Astrocyte (in vitro differentiated cells and primary cell): ENCODE measurements at regions not wholly inside any gene's neighbourhood (a gene's known extent, or its start where the extent isn't known, plus 50 kb on each side); places are given as distances from the start of the nearest gene placed in this dataset.

Experiments
- DNase-seq: peaks from one replicate; pipeline ENCODE4 v3.0.0-alpha.2; 2010; ENCODE audit warnings: low read depth
- FAIRE-seq: peaks from 2 replicates; lab custom pipeline; 2011; peaks lifted over from hg19 to GRCh38; lab: Jason Lieb, UNC
- H2AFZ ChIP-seq: 2 replicates; pipeline ENCODE4 v1.6.0; 2012; ENCODE audit warnings: low read depth, low read length, inconsistent platforms
- H3K27ac ChIP-seq: 2 replicates; pipeline ENCODE4 v1.5.1; 2011; ENCODE audit warnings: low read depth, low read length, inconsistent platforms
- H3K27me3 ChIP-seq: 2 replicates; pipeline ENCODE4 v1.6.0; 2011; ENCODE audit warnings: low read length, inconsistent platforms; ENCODE audit not compliant: insufficient read depth
- H3K36me3 ChIP-seq: 2 replicates; pipeline ENCODE4 v1.5.1; 2011; ENCODE audit warnings: low read length, inconsistent platforms; ENCODE audit not compliant: insufficient read depth
- H3K4me1 ChIP-seq: 2 replicates; pipeline ENCODE4 v1.5.1; 2011; ENCODE audit warnings: low read length, inconsistent platforms; ENCODE audit not compliant: insufficient read depth
- H3K4me2 ChIP-seq: 2 replicates; pipeline ENCODE4 v1.6.0; 2012; ENCODE audit warnings: low read length, inconsistent platforms
- H3K4me3 ChIP-seq: 2 replicates; pipeline ENCODE4 v1.5.1; 2011; ENCODE audit warnings: low read depth, mild to moderate bottlenecking, low read length, inconsistent platforms; ENCODE audit not compliant: insufficient read depth
- H3K79me2 ChIP-seq: 2 replicates; pipeline ENCODE4 v1.6.0; 2012; ENCODE audit warnings: mild to moderate bottlenecking, low read length, inconsistent platforms; ENCODE audit not compliant: insufficient read depth
- H3K9ac ChIP-seq: 2 replicates; pipeline ENCODE4 v1.6.0; 2012; ENCODE audit warnings: mild to moderate bottlenecking, low read length, inconsistent platforms
- H3K9me3 ChIP-seq: 2 replicates; pipeline ENCODE4 v1.5.1; 2012; ENCODE audit warnings: low read depth, mild to moderate bottlenecking, low read length, inconsistent platforms; ENCODE audit not compliant: insufficient read depth
- H4K20me1 ChIP-seq: 2 replicates; pipeline ENCODE4 v1.6.0; 2012; ENCODE audit warnings: low read length, inconsistent platforms; ENCODE audit not compliant: insufficient read depth
- H3K27ac Mint-ChIP-seq: one replicate; pipeline ENCODE4 v1.8.0; 2021; ENCODE audit warnings: mild to moderate bottlenecking, mixed read lengths; ENCODE audit not compliant: unreplicated experiment
- H3K27me3 Mint-ChIP-seq: one replicate; pipeline ENCODE4 v1.8.0; 2021; ENCODE audit warnings: low read depth, mixed read lengths; ENCODE audit not compliant: unreplicated experiment
- H3K36me3 Mint-ChIP-seq: one replicate; pipeline ENCODE4 v1.8.0; 2021; ENCODE audit warnings: low read depth, mixed read lengths; ENCODE audit not compliant: unreplicated experiment
- H3K4me1 Mint-ChIP-seq: one replicate; pipeline ENCODE4 v1.8.0; 2021; ENCODE audit warnings: low read depth, mixed read lengths; ENCODE audit not compliant: unreplicated experiment
- H3K4me3 Mint-ChIP-seq: one replicate; pipeline ENCODE4 v1.8.0; 2021; ENCODE audit warnings: mild to moderate bottlenecking, moderate library complexity, mixed read lengths; ENCODE audit not compliant: unreplicated experiment
- H3K9me3 Mint-ChIP-seq: one replicate; pipeline ENCODE4 v1.8.0; 2021; ENCODE audit warnings: mild to moderate bottlenecking, mixed read lengths; ENCODE audit not compliant: unreplicated experiment
- EZH2 ChIP-seq: IDR thresholded peaks from 2 replicates; pipeline ENCODE4 v1.6.1; 2012; ENCODE audit warnings: mild to moderate bottlenecking, low read length, inconsistent platforms; ENCODE audit not compliant: insufficient read depth
- TF ChIP-seq, protein P1 (sequence below): IDR thresholded peaks from 2 replicates; pipeline ENCODE4 v1.5.1; 2011; ENCODE audit warnings: low read depth, mild to moderate bottlenecking, inconsistent platforms, low read length, moderate library complexity; ENCODE audit not compliant: insufficient read depth

DNA sequence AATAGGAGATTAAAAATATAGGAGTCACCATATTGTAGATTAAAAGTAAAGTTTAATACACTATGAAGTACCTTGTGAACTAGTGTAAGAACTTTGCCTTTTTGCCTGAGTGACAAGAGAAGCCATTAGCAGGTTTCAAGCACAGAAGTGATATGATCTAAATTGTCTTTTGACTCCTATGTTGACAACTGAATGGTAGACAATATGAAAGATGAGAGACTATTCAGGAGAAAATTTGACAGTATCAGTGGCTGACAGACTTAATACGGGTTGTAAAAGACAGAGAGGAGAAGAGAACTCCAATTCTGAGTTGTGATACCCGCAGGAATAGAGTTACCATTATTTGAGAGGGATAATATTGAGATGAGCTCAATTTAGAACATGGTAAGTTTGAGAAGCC is 1259.8 kb downstream of the PCDH7 start:
- no peak overlapping the region for H2AFZ ChIP-seq
- Mint-ChIP-seq H3K36me3 (no peaks in the 10 kb centered on the region), H3K27me3 (no peaks in the 10 kb centered on the region), H3K9me3 (no peaks in the 10 kb centered on the region), H3K4me3 (no peak overlapping the region), H3K27ac (no peak overlapping the region), H3K4me1 (no peaks in the 10 kb centered on the region)
- FAIRE-seq, result no peak
- TF ChIP-seq, protein P1, sequence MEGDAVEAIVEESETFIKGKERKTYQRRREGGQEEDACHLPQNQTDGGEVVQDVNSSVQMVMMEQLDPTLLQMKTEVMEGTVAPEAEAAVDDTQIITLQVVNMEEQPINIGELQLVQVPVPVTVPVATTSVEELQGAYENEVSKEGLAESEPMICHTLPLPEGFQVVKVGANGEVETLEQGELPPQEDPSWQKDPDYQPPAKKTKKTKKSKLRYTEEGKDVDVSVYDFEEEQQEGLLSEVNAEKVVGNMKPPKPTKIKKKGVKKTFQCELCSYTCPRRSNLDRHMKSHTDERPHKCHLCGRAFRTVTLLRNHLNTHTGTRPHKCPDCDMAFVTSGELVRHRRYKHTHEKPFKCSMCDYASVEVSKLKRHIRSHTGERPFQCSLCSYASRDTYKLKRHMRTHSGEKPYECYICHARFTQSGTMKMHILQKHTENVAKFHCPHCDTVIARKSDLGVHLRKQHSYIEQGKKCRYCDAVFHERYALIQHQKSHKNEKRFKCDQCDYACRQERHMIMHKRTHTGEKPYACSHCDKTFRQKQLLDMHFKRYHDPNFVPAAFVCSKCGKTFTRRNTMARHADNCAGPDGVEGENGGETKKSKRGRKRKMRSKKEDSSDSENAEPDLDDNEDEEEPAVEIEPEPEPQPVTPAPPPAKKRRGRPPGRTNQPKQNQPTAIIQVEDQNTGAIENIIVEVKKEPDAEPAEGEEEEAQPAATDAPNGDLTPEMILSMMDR, result no peak
- no peak for TF ChIP-seq EZH2
- H3K4me1 ChIP-seq, result no peaks in the 10 kb centered on the region
- no peak overlapping the region for H3K4me3 ChIP-seq
- no peaks in the 10 kb centered on the region for H4K20me1 ChIP-seq
- H3K9me3 ChIP-seq, result no peaks in the 10 kb centered on the region
- H3K36me3 ChIP-seq, result no peaks in the 10 kb centered on the region
- no peaks in the 10 kb centered on the region for H3K79me2 ChIP-seq
- no peak for DNase-seq
- H3K9ac ChIP-seq, result no peak overlapping the region
- no peak overlapping the region for H3K27ac ChIP-seq
- H3K4me2 ChIP-seq, result no peak overlapping the region
- no peaks in the 10 kb centered on the region for H3K27me3 ChIP-seq

DNA sequence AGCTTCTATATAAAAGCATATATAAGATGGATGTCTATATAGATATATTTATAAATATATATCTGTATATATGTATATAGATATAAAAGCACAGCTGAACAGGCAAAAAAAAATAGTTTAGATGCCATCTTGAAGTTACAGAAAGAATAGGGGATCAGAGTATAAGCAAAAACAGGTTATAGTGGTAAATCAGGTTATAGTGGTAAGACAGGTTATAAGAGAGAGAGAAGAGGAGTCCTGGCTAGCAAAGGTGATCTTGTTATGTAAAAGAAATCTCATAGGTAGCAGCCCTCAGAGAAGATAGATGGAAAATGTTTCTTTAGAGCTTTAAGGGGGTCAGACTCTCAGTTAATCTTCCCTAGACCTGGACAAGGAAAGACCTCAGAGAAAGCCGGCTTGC is 1263.1 kb downstream of the PCDH7 start:
- no peaks in the 10 kb centered on the region for H3K9me3 ChIP-seq
- H4K20me1 ChIP-seq, result no peaks in the 10 kb centered on the region
- H3K9me3 Mint-ChIP-seq, result no peaks in the 10 kb centered on the region
- no peaks in the 10 kb centered on the region for H3K36me3 ChIP-seq
- no peaks in the 10 kb centered on the region for H3K27me3 Mint-ChIP-seq
- TF ChIP-seq, protein P1, result no peak
- no peak for TF ChIP-seq EZH2
- H3K4me3 Mint-ChIP-seq, result no peak overlapping the region
- no peaks in the 10 kb centered on the region for H3K4me1 ChIP-seq
- H2AFZ ChIP-seq, result no peak overlapping the region
- H3K27me3 ChIP-seq, result no peaks in the 10 kb centered on the region
- H3K36me3 Mint-ChIP-seq, result no peaks in the 10 kb centered on the region
- H3K4me2 ChIP-seq, result no peak overlapping the region
- no peak for DNase-seq
- H3K27ac ChIP-seq, result no peak overlapping the region
- H3K79me2 ChIP-seq, result no peaks in the 10 kb centered on the region
- H3K4me1 Mint-ChIP-seq, result no peaks in the 10 kb centered on the region
- H3K4me3 ChIP-seq, result no peak overlapping the region
- H3K27ac Mint-ChIP-seq, result no peak overlapping the region
- no peak overlapping the region for H3K9ac ChIP-seq
- FAIRE-seq, result no peak

DNA sequence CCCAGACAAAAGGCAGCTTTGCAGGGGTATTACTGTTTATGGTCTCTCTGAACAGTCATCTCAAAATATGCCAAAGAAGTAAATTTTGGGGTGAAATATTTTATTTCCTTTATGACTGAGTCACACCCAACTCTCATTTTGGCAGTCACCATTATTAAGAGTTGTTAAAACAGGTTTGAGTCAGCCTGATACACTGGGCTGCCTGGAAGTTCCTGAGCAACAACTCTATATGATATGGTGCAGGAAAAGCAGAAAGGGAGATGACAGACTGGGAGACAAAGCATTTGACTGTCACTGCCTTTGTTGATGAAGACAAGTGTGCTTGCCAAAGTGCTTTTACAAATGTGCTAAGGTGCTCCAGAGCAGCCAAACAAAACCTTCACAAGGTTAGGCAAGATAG is 1263.5 kb downstream of the PCDH7 start:
- Histone ChIP-seq H2AFZ (no peak overlapping the region), H3K27me3 (no peaks in the 10 kb centered on the region), H3K9ac (no peak overlapping the region), H3K27ac (no peak overlapping the region), H3K4me3 (no peak overlapping the region), H3K79me2 (no peaks in the 10 kb centered on the region), H3K36me3 (no peaks in the 10 kb centered on the region), H4K20me1 (no peaks in the 10 kb centered on the region), H3K4me1 (no peaks in the 10 kb centered on the region), H3K4me2 (no peak overlapping the region), H3K9me3 (no peaks in the 10 kb centered on the region)
- no peaks in the 10 kb centered on the region for H3K4me1 Mint-ChIP-seq
- H3K27me3 Mint-ChIP-seq, result no peaks in the 10 kb centered on the region
- DNase-seq (no peak), FAIRE-seq (no peak)
- H3K27ac Mint-ChIP-seq, result no peak overlapping the region
- no peaks in the 10 kb centered on the region for H3K36me3 Mint-ChIP-seq
- H3K4me3 Mint-ChIP-seq, result no peak overlapping the region
- TF ChIP-seq, protein P1, result no peak
- TF ChIP-seq EZH2, result no peak
- H3K9me3 Mint-ChIP-seq, result no peaks in the 10 kb centered on the region
